ENCODE measurements at regions not wholly inside any gene's neighbourhood (a gene's known extent, or its start where the extent isn't known, plus 50 kb on each side); places are given as distances from the start of the nearest gene placed in this dataset.

GRCh38 chr3:150225986-150226385 is 182.1 kb upstream of the TSC22D2 start:
- TF ChIP-seq EZH2 (IDR thresholded peaks at IDR 0.05; ENCODE audit: insufficient read depth, poor library complexity, severe bottlenecking) = no peak
- no peak for TF ChIP-seq EZH2phosphoT487 (IDR thresholded peaks at IDR 0.05; ENCODE audit: insufficient read depth, low read depth)
